ENCODE measurements at regions not wholly inside any gene's neighbourhood (a gene's known extent, or its start where the extent isn't known, plus 50 kb on each side); places are given as distances from the start of the nearest gene placed in this dataset.

DNA sequence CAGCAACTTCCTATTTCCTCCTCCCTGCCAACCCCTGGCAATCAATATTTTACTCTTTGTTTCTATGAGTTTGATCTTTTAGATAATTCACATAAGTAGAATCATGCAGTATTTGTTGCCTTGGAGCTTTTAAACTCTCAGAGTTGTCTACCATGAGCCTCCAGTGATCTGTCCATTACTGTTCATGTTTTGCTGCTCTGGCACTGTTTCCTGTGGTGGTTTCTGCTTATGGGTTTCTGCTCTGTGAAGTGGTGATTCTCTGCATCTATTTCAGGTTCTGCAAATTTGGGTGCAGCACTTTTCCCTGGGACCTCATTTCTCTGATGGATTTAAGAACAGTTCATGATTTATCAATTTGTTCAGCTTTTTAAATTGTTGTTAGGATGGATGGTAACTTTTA is 908.1 kb upstream of the FANCL start:
- Histone ChIP-seq H3K27ac (no peak overlapping the region), H3K36me3 (no peaks in the 10 kb centered on the region), H3K27me3 (ENCODE audit: low read depth) (no peaks in the 10 kb centered on the region), H3K4me3 (no peak overlapping the region), H3K4me1 (no peaks in the 10 kb centered on the region), H3K9me3 (no peaks in the 10 kb centered on the region)
- intact Hi-C loops (cut with DNase I), result no loop called here
- no peak for ATAC-seq
- TF ChIP-seq, protein P1, sequence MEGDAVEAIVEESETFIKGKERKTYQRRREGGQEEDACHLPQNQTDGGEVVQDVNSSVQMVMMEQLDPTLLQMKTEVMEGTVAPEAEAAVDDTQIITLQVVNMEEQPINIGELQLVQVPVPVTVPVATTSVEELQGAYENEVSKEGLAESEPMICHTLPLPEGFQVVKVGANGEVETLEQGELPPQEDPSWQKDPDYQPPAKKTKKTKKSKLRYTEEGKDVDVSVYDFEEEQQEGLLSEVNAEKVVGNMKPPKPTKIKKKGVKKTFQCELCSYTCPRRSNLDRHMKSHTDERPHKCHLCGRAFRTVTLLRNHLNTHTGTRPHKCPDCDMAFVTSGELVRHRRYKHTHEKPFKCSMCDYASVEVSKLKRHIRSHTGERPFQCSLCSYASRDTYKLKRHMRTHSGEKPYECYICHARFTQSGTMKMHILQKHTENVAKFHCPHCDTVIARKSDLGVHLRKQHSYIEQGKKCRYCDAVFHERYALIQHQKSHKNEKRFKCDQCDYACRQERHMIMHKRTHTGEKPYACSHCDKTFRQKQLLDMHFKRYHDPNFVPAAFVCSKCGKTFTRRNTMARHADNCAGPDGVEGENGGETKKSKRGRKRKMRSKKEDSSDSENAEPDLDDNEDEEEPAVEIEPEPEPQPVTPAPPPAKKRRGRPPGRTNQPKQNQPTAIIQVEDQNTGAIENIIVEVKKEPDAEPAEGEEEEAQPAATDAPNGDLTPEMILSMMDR (IDR thresholded peaks at IDR 0.05), result no peak
- DNase-seq, result no peak

DNA sequence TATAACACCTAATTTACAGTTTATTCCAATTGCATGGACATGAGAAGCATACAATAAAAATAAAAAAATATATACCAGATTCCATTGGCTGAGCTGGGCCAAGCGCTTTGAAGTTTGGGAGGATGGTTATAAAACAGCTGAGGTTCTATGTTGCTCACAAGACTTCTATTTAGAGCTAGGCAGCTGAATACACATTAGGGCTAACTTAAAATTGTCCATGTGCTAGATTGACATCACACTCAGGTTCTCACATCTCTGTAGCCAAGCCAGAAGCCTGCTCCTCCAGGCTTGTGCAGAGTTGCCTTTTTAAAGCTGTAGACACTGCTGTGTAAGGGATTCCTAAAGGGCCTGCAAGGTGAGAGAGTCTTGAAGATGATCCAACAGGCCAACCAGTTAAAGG is 871.1 kb upstream of the FANCL start:
- Histone ChIP-seq H3K9me3 (no peaks in the 10 kb centered on the region), H3K4me3 (no peak overlapping the region), H3K4me1 (no peaks in the 10 kb centered on the region), H3K27ac (no peak overlapping the region), H3K27me3 (ENCODE audit: low read depth) (no peaks in the 10 kb centered on the region), H3K36me3 (no peaks in the 10 kb centered on the region)
- DNase-seq (no peak), ATAC-seq (no peak)
- intact Hi-C loops (cut with DNase I), result no loop called here
- TF ChIP-seq, protein P1 (IDR thresholded peaks at IDR 0.05), result no peak

DNA sequence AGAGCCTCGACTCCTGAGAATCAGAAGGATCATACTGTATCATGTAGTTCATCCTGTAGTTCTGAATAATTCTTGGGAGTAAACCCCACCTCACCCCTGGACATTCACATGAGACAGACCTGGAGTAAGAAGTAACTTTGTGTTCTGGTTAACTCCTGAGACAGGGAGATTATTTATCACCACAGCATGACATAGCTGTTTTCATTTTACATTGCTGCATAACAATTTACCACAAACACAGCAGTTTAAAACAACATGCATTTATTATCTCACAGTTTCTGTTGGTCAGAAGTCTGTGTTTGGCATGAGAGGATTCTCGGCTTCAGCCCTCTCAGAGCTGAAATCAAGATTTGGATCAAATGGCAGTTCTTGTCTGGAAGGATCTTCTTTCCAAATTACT is 855.8 kb upstream of the FANCL start:
- ATAC-seq (no peak), DNase-seq (no peak)
- Histone ChIP-seq H3K4me1 (no peaks in the 10 kb centered on the region), H3K27me3 (ENCODE audit: low read depth) (no peaks in the 10 kb centered on the region), H3K27ac (no peak overlapping the region), H3K36me3 (no peaks in the 10 kb centered on the region), H3K9me3 (peaks cover 9% of the 10 kb centered on the region), H3K4me3 (no peak overlapping the region)
- TF ChIP-seq, protein P1 (IDR thresholded peaks at IDR 0.05), result no peak
- intact Hi-C loops (cut with DNase I), result no loop called here

DNA sequence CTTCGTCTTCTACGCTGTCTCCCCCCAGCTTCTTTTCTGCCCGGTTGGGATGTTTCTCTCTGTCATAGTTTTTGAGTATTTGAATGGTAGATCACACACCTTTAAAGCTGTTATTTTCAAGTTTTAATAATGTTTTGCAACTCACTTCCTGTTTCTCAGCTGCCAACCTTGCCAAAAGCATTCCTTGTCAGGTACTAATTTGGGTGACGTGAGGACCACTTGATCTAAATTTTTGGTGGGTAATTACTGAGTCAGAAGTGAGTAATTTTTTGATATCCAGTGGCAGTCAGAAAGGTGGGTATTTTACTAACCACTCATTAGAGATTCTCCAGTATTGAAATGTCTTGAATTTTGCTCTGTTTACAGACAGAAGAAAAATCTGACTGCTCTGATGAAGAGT is 852.4 kb upstream of the FANCL start:
- Histone ChIP-seq H3K27ac (no peak overlapping the region), H3K36me3 (no peaks in the 10 kb centered on the region), H3K4me3 (no peak overlapping the region), H3K9me3 (peaks cover 3% of the 10 kb centered on the region), H3K4me1 (no peaks in the 10 kb centered on the region), H3K27me3 (ENCODE audit: low read depth) (no peaks in the 10 kb centered on the region)
- intact Hi-C loops (cut with DNase I), result no loop called here
- DNase-seq, result no peak
- TF ChIP-seq, protein P1 (IDR thresholded peaks at IDR 0.05), result no peak
- no peak for ATAC-seq

DNA sequence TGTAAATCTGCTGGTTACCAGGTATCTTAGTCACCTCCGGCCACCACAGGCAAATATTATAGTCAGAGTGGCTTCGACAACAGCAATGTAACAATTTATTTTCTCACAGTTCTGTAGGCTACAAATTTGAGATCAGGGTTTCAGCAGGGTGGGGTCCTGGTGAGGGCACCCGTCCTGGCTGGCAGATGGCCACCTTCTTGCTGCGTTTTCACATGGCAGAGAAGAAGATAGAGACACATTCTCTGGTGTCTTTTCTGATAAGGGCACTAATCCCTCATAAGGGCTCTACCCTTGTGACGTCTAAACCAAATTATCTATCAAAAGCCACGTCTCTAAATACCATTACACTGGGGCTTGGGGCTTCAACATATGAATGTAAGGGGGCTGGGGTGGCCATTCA is 843.2 kb upstream of the FANCL start:
- TF ChIP-seq, protein P1 (IDR thresholded peaks at IDR 0.05), result no peak
- no peaks in the 10 kb centered on the region for H3K4me1 ChIP-seq
- H3K36me3 ChIP-seq, result no peaks in the 10 kb centered on the region
- DNase-seq (no peak), ATAC-seq (no peak)
- no peaks in the 10 kb centered on the region for H3K9me3 ChIP-seq
- no peaks in the 10 kb centered on the region for H3K27me3 ChIP-seq (ENCODE audit: low read depth)
- intact Hi-C loops (cut with DNase I), result no loop called here
- H3K4me3 ChIP-seq, result no peak overlapping the region
- H3K27ac ChIP-seq, result no peak overlapping the region
